MCF 10A (cell line): ENCODE measurements at regions not wholly inside any gene's neighbourhood (a gene's known extent, or its start where the extent isn't known, plus 50 kb on each side); places are given as distances from the start of the nearest gene placed in this dataset.

Source experiments
- BruUV-seq: library from RNA; stranded (reverse); fragments of 400-500 nt; replicated peaks from 2 replicates; lab custom pipeline; 2021; lab: Mats Ljungman, UMichigan
- CTCF ChIA-PET: fragments of 300-600 bp; sonication (Branson Sonifier 250); formaldehyde crosslinking; extraction: SDS; loops from one replicate; lab custom pipeline; 2021; ENCODE audit warnings: antibody characterized with exemption, inconsistent platforms; lab: Yijun Ruan, JAX
- POLR2A ChIA-PET: fragments of 300-600, 350-650 bp; sonication (Branson Sonifier 250); formaldehyde crosslinking; extraction: SDS; loops from one replicate; lab custom pipeline; 2020; ENCODE audit warnings: antibody characterized with exemption, inconsistent platforms; lab: Yijun Ruan, JAX
- DNase-seq: peaks from one replicate; pipeline ENCODE4 v3.0.0-alpha.2; 2018; ENCODE audit not compliant: unreplicated experiment
- H3K27ac Mint-ChIP-seq: one replicate; pipeline ENCODE4 v1.8.0; 2022; ENCODE audit warnings: mild to moderate bottlenecking, low read depth, mixed read lengths; ENCODE audit not compliant: unreplicated experiment
- H3K27me3 Mint-ChIP-seq: one replicate; pipeline ENCODE4 v1.8.0; 2022; ENCODE audit warnings: mixed read lengths; ENCODE audit not compliant: insufficient read depth, unreplicated experiment
- H3K36me3 Mint-ChIP-seq: one replicate; pipeline ENCODE4 v1.8.0; 2022; ENCODE audit warnings: mild to moderate bottlenecking, moderate library complexity, mixed read lengths; ENCODE audit not compliant: insufficient read depth, unreplicated experiment
- H3K4me1 Mint-ChIP-seq: one replicate; pipeline ENCODE4 v1.8.0; 2022; ENCODE audit warnings: mixed read lengths; ENCODE audit not compliant: insufficient read depth, unreplicated experiment
- H3K4me3 Mint-ChIP-seq: one replicate; pipeline ENCODE4 v1.8.0; 2022; ENCODE audit warnings: mild to moderate bottlenecking, moderate library complexity, mixed read lengths; ENCODE audit not compliant: unreplicated experiment
- H3K9me3 Mint-ChIP-seq: one replicate; pipeline ENCODE4 v1.8.0; 2022; ENCODE audit warnings: mixed read lengths; ENCODE audit not compliant: unreplicated experiment
- intact Hi-C: fragments of 100-400 bp; cut with micrococcal nuclease; formaldehyde crosslinking; loops from 2 replicates; pipeline ENCODE4 v1.14.1; 2022
- TF ChIP-seq, protein P1 (sequence below): fragments of 200-600 bp; IDR thresholded peaks from one replicate; pipeline ENCODE4 v1.8.0; 2022; ENCODE audit warnings: antibody characterized with exemption, mild to moderate bottlenecking; ENCODE audit not compliant: unreplicated experiment

DNA sequence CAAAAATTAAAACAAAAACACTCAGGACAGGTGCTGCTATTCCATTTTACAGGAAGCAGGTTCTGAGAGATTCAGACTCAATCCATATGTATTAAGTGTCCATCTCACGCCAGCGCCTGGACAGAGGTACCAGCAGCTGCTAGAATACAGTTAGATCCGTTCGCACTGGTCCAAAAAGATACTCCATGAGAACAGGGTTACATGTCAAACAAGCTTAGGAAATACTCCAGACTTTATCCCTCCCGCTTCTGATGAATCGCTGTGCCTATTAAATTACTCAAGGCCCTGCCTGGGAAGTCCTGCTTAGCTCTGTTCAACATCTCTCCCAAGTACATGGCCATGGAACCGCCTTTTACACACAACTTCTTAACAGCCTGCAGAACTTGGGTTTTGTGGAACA lies 50.2 kb upstream of the SLC35C1 start:
- TF ChIP-seq, protein P1, sequence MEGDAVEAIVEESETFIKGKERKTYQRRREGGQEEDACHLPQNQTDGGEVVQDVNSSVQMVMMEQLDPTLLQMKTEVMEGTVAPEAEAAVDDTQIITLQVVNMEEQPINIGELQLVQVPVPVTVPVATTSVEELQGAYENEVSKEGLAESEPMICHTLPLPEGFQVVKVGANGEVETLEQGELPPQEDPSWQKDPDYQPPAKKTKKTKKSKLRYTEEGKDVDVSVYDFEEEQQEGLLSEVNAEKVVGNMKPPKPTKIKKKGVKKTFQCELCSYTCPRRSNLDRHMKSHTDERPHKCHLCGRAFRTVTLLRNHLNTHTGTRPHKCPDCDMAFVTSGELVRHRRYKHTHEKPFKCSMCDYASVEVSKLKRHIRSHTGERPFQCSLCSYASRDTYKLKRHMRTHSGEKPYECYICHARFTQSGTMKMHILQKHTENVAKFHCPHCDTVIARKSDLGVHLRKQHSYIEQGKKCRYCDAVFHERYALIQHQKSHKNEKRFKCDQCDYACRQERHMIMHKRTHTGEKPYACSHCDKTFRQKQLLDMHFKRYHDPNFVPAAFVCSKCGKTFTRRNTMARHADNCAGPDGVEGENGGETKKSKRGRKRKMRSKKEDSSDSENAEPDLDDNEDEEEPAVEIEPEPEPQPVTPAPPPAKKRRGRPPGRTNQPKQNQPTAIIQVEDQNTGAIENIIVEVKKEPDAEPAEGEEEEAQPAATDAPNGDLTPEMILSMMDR, result no peak
- no TSS peak for BruUV-seq
- H3K4me3 Mint-ChIP-seq, result no peak overlapping the region
- ChIA-PET CTCF (interaction anchor here (0.6 to 4.8 kb wide), 5 partner anchors 14 to 348 kb away, joined by 3 to 27 read pairs (median 4); no protein-coding TSS in a partner anchor), POLR2A (no interaction called here)
- intact Hi-C loops, result no loop called here
- H3K27ac Mint-ChIP-seq, result no peak overlapping the region
- no peak for DNase-seq
- peaks cover 5% of the 10 kb centered on the region for H3K36me3 Mint-ChIP-seq
- no peaks in the 10 kb centered on the region for H3K4me1 Mint-ChIP-seq
- H3K27me3 Mint-ChIP-seq, result peaks cover 36% of the 10 kb centered on the region
- no peaks in the 10 kb centered on the region for H3K9me3 Mint-ChIP-seq

DNA sequence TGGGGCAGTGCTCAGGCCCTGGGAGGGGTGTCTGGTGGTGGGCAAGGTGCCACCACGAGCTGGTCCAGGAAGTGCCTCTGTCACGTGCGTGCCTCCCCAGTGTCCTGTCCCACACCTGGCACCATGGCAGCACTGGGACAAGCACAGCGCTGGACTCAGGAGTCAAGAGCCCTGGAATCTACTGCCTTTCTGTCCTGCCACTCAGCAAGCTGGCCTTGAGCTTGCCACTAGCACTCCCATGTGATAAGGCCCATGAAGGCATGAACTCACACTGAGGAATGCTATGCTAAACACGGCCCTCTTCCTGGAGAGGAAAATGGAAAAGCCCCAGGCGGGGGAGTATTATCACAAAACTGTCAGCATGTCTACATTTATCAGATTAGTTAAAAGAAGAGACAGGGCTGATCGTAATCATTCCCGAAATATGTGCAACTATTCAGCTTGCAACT lies 50.7 kb upstream of the SLC35C1 start:
- no peak for DNase-seq
- H3K27ac Mint-ChIP-seq, result no peak overlapping the region
- H3K36me3 Mint-ChIP-seq, result peaks cover 5% of the 10 kb centered on the region
- intact Hi-C loops, result no loop called here
- TF ChIP-seq, protein P1, result no peak
- ChIA-PET CTCF (interaction anchor here (1.2 to 4.8 kb wide), 3 partner anchors 17 to 348 kb away, joined by 4 to 27 read pairs (median 5); no protein-coding TSS in a partner anchor), POLR2A (interaction anchor here (0.6 kb wide), 1 partner anchor 204 kb away, joined by 3 read pairs; no protein-coding TSS in a partner anchor)
- H3K27me3 Mint-ChIP-seq, result peaks cover 41% of the 10 kb centered on the region
- H3K4me3 Mint-ChIP-seq, result no peak overlapping the region
- no peaks in the 10 kb centered on the region for H3K4me1 Mint-ChIP-seq
- no TSS peak for BruUV-seq
- H3K9me3 Mint-ChIP-seq, result no peaks in the 10 kb centered on the region

DNA sequence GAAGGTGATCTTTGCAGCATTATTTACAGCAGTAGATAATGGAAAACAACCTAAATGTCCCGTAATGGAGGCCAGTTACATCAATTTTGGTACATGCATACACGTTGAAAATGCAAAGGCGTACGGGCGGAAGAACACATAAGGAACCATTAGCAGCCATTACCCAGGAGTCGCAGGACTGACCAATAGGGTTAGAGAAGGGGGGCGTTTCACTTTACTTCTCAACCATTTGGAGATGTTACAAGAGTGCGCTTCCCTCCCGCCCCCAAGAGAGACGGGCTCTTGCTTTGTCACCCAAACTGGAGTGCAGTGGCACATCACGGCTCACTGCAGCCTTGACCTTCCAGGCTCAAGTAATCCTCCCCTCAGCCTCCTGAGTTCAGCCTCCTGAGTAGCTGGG lies 52.8 kb upstream of the SLC35C1 start:
- H3K27ac Mint-ChIP-seq, result no peak overlapping the region
- peaks cover 41% of the 10 kb centered on the region for H3K27me3 Mint-ChIP-seq
- no TSS peak for BruUV-seq
- H3K4me1 Mint-ChIP-seq, result no peaks in the 10 kb centered on the region
- H3K36me3 Mint-ChIP-seq, result peaks cover 5% of the 10 kb centered on the region
- H3K9me3 Mint-ChIP-seq, result no peaks in the 10 kb centered on the region
- H3K4me3 Mint-ChIP-seq, result no peak overlapping the region
- DNase-seq, result no peak
- TF ChIP-seq, protein P1, result no peak
- ChIA-PET POLR2A (no interaction called here), CTCF (interaction anchor here (0.7 kb wide), 1 partner anchor 30 kb away, joined by 3 read pairs; no protein-coding TSS in a partner anchor)
- intact Hi-C loops, result no loop called here

DNA sequence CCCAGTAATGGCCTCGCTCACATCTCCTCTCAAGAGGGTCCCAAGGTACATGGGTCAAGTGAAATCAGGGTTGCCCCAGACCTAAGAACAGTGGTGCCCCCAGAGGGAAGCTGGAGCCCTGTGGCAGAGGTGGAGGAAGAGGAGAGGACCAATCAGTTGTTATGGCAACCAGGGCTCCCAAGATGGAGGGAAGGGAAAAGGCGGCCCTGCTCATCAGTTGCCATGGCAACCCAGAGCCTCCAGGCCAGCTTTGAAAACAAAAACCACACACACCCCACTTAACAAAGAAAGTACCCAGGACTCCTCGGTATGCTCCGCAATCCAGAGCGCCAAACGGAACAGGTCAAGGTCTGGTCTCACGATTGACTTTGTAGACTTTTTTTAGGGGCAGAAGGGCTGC lies 53.5 kb upstream of the SLC35C1 start:
- intact Hi-C loops, result no loop called here
- Mint-ChIP-seq H3K36me3 (peaks cover 5% of the 10 kb centered on the region), H3K27me3 (peaks cover 41% of the 10 kb centered on the region), H3K9me3 (no peaks in the 10 kb centered on the region), H3K4me3 (no peak overlapping the region), H3K4me1 (no peaks in the 10 kb centered on the region), H3K27ac (no peak overlapping the region)
- TF ChIP-seq, protein P1, result no peak
- no peak for DNase-seq
- no TSS peak for BruUV-seq
- ChIA-PET POLR2A (no interaction called here), CTCF (interaction anchor here (1.1 kb wide), 1 partner anchor 20 kb away, joined by 4 read pairs; no protein-coding TSS in a partner anchor)
